ENCODE measurements at regions not wholly inside any gene's neighbourhood (a gene's known extent, or its start where the extent isn't known, plus 50 kb on each side); places are given as distances from the start of the nearest gene placed in this dataset.

DNA sequence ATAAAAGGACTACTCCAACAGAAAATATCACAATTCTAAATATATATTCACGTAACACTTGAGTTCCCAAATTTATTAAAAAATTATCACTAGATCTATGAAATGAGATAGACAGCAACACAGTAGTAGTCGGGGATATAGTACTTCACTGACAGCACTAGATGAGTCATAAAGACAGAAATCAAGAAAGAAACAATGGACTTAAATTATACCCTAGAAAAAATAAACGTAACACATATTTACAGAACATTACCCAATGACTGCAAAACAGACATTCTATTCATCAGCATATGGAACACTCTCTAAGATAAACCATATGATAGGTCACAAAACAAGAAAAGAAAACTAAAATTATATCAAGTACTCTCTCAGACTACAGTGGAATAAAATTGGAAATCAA is 429.4 kb downstream of the MBD2 start:
- no peak overlapping the region for H3K4me2 ChIP-seq (ENCODE audit: low read length)
- H3K9me2 ChIP-seq (replicated peaks; ENCODE audit: low read length): no peaks in the 10 kb centered on the region
- H3K9ac ChIP-seq (ENCODE audit: low read length): no peak overlapping the region
- no peaks in the 10 kb centered on the region for H3K36me3 ChIP-seq (ENCODE audit: low read depth, low read length)
- ChIA-PET POLR2A (ENCODE audit: unreplicated experiment) (no interaction called here), CTCF (no interaction called here)
- H4K20me1 ChIP-seq (ENCODE audit: low read length): no peaks in the 10 kb centered on the region
- H3K4me1 ChIP-seq (ENCODE audit: insufficient read depth, low read length): peaks cover 16% of the 10 kb centered on the region
- TF ChIP-seq EZH2phosphoT487 (IDR thresholded peaks at IDR 0.05; ENCODE audit: borderline replicate concordance, low read length): no peak
- TF ChIP-seq, protein P1, sequence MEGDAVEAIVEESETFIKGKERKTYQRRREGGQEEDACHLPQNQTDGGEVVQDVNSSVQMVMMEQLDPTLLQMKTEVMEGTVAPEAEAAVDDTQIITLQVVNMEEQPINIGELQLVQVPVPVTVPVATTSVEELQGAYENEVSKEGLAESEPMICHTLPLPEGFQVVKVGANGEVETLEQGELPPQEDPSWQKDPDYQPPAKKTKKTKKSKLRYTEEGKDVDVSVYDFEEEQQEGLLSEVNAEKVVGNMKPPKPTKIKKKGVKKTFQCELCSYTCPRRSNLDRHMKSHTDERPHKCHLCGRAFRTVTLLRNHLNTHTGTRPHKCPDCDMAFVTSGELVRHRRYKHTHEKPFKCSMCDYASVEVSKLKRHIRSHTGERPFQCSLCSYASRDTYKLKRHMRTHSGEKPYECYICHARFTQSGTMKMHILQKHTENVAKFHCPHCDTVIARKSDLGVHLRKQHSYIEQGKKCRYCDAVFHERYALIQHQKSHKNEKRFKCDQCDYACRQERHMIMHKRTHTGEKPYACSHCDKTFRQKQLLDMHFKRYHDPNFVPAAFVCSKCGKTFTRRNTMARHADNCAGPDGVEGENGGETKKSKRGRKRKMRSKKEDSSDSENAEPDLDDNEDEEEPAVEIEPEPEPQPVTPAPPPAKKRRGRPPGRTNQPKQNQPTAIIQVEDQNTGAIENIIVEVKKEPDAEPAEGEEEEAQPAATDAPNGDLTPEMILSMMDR (conservative IDR thresholded peaks at IDR 0.05; ENCODE audit: low read depth, low read length): no peak
- TF ChIP-seq EZH2 (IDR thresholded peaks at IDR 0.05; ENCODE audit: low read length, unreplicated experiment): no peak
- ATAC-seq: no peak
- no peak overlapping the region for H3K4me3 ChIP-seq (ENCODE audit: low read length)
- BruUV-seq (replicated peaks): no TSS peak
- H3F3A ChIP-seq (ENCODE audit: low read length, unreplicated experiment): no peaks in the 10 kb centered on the region
- intact Hi-C loops (cut with micrococcal nuclease): loop anchor here (5.0 kb wide), 2 partner anchors 42 to 48 kb away; no protein-coding TSS in a partner anchor
- H2AFZ ChIP-seq (ENCODE audit: low read length): no peak overlapping the region
- H3K27me3 ChIP-seq (ENCODE audit: low read length): no peaks in the 10 kb centered on the region
- no peak for DNase-seq
- no peaks in the 10 kb centered on the region for H3K79me2 ChIP-seq (ENCODE audit: low read length)
- no peak overlapping the region for H3K27ac ChIP-seq (ENCODE audit: low read length)
- H3K9me3 ChIP-seq (ENCODE audit: low read length): no peaks in the 10 kb centered on the region

DNA sequence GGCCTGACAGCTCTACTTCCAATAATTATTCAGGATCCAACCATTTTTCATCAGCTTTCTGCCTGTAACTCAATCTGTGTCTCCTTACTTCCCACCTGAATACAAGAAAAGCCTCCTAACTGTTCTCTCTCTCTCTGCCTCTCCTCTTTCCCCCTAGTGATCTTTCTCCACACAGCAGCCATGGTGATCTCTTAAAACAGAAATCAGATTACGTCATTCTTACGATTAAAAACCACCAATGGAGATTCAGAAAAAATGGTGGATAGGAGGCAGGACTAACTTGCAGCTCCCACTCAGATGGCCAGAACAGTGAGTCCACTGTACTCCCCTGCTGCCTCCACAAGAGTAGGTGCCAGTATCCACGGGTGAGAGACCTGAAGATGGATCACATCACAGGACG is 431.7 kb downstream of the MBD2 start:
- ChIA-PET CTCF (no interaction called here), POLR2A (ENCODE audit: unreplicated experiment) (no interaction called here)
- no peaks in the 10 kb centered on the region for H4K20me1 ChIP-seq (ENCODE audit: low read length)
- H3K27me3 ChIP-seq (ENCODE audit: low read length): no peaks in the 10 kb centered on the region
- no peak overlapping the region for H3K27ac ChIP-seq (ENCODE audit: low read length)
- H3K4me1 ChIP-seq (ENCODE audit: insufficient read depth, low read length): peaks cover 16% of the 10 kb centered on the region
- TF ChIP-seq EZH2 (IDR thresholded peaks at IDR 0.05; ENCODE audit: low read length, unreplicated experiment) (no peak), EZH2phosphoT487 (IDR thresholded peaks at IDR 0.05; ENCODE audit: borderline replicate concordance, low read length) (no peak)
- TF ChIP-seq, protein P1 (conservative IDR thresholded peaks at IDR 0.05; ENCODE audit: low read depth, low read length): no peak
- intact Hi-C loops (cut with micrococcal nuclease): no loop called here
- ATAC-seq (no peak), DNase-seq (no peak)
- no peaks in the 10 kb centered on the region for H3K79me2 ChIP-seq (ENCODE audit: low read length)
- no peak overlapping the region for H2AFZ ChIP-seq (ENCODE audit: low read length)
- no peak overlapping the region for H3K4me3 ChIP-seq (ENCODE audit: low read length)
- BruUV-seq (replicated peaks): no TSS peak
- H3F3A ChIP-seq (ENCODE audit: low read length, unreplicated experiment): no peaks in the 10 kb centered on the region
- H3K9ac ChIP-seq (ENCODE audit: low read length): no peak overlapping the region
- H3K9me3 ChIP-seq (ENCODE audit: low read length): no peaks in the 10 kb centered on the region
- H3K36me3 ChIP-seq (ENCODE audit: low read depth, low read length): no peaks in the 10 kb centered on the region
- H3K4me2 ChIP-seq (ENCODE audit: low read length): no peak overlapping the region
- H3K9me2 ChIP-seq (replicated peaks; ENCODE audit: low read length): no peaks in the 10 kb centered on the region

DNA sequence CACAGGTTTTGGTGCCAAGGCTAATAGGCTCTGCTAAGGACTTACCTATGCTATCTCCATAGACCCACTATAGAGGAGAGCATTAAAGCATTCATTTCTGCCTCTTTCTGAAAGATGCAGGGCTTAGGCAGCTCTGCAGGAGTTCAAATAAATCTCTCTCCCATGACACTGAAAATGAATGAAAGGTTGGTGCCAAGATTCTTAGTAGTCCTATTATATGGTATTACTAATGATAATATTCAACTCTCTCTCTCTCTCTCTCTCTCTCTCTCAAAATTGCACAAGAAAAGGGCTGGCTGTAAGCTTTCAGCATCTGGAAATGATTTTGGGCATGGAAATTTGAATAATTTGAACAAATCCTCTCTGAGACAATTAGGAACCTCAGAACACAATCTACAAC is 433.7 kb downstream of the MBD2 start:
- intact Hi-C loops (cut with micrococcal nuclease): no loop called here
- Histone ChIP-seq H3K9ac (ENCODE audit: low read length) (no peak overlapping the region), H3K9me2 (replicated peaks; ENCODE audit: low read length) (no peaks in the 10 kb centered on the region), H3K36me3 (ENCODE audit: low read depth, low read length) (no peaks in the 10 kb centered on the region), H3K4me2 (ENCODE audit: low read length) (no peak overlapping the region), H3F3A (ENCODE audit: low read length, unreplicated experiment) (no peaks in the 10 kb centered on the region), H3K27me3 (ENCODE audit: low read length) (no peaks in the 10 kb centered on the region), H2AFZ (ENCODE audit: low read length) (no peak overlapping the region), H3K4me3 (ENCODE audit: low read length) (no peak overlapping the region), H3K4me1 (ENCODE audit: insufficient read depth, low read length) (peaks cover 6% of the 10 kb centered on the region), H3K79me2 (ENCODE audit: low read length) (no peaks in the 10 kb centered on the region), H4K20me1 (ENCODE audit: low read length) (no peaks in the 10 kb centered on the region), H3K9me3 (ENCODE audit: low read length) (no peaks in the 10 kb centered on the region), H3K27ac (ENCODE audit: low read length) (no peak overlapping the region)
- BruUV-seq (replicated peaks): no TSS peak
- CTCF ChIA-PET: no interaction called here
- no peak for DNase-seq
- POLR2A ChIA-PET (ENCODE audit: unreplicated experiment): no interaction called here
- ATAC-seq: no peak
- TF ChIP-seq EZH2 (IDR thresholded peaks at IDR 0.05; ENCODE audit: low read length, unreplicated experiment): no peak
- TF ChIP-seq, protein P1 (conservative IDR thresholded peaks at IDR 0.05; ENCODE audit: low read depth, low read length): no peak
- no peak for TF ChIP-seq EZH2phosphoT487 (IDR thresholded peaks at IDR 0.05; ENCODE audit: borderline replicate concordance, low read length)

All from PC-3 (cell line).